ENCODE measurements at regions not wholly inside any gene's neighbourhood (a gene's known extent, or its start where the extent isn't known, plus 50 kb on each side); places are given as distances from the start of the nearest gene placed in this dataset.

DNA sequence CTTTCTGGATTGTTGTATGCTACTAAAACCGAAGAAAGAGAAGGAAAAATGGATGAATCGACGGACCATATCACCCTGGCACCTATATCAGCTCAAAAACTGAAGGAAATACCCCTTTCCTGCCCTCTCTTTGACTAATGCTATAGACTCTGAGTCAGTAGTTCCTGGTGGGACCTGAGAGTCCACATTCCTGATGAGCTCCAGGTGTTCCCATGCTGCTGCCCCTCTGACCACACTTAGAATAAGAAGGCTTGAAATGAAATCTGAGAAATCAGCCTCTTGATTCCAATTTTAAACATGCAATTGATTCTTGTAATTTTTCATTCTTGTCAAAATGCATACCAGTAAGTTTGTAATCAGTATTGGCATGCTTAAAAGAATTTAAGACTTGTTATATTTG is 75.2 kb downstream of the PRL start:
- Mint-ChIP-seq H3K4me1 (ENCODE audit: low read depth) (peaks cover 11% of the 10 kb centered on the region), H3K27ac (no peak overlapping the region), H3K27me3 (no peaks in the 10 kb centered on the region), H3K9me3 (ENCODE audit: low read depth) (no peaks in the 10 kb centered on the region), H3K4me3 (ENCODE audit: low read depth) (no peak overlapping the region), H3K36me3 (ENCODE audit: insufficient read depth) (peaks cover 1% of the 10 kb centered on the region)
- TF ChIP-seq, protein P1, sequence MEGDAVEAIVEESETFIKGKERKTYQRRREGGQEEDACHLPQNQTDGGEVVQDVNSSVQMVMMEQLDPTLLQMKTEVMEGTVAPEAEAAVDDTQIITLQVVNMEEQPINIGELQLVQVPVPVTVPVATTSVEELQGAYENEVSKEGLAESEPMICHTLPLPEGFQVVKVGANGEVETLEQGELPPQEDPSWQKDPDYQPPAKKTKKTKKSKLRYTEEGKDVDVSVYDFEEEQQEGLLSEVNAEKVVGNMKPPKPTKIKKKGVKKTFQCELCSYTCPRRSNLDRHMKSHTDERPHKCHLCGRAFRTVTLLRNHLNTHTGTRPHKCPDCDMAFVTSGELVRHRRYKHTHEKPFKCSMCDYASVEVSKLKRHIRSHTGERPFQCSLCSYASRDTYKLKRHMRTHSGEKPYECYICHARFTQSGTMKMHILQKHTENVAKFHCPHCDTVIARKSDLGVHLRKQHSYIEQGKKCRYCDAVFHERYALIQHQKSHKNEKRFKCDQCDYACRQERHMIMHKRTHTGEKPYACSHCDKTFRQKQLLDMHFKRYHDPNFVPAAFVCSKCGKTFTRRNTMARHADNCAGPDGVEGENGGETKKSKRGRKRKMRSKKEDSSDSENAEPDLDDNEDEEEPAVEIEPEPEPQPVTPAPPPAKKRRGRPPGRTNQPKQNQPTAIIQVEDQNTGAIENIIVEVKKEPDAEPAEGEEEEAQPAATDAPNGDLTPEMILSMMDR (IDR thresholded peaks at IDR 0.05; ENCODE audit: unreplicated experiment): no peak
- no peak for DNase-seq (ENCODE audit: low spot score, unreplicated experiment)

DNA sequence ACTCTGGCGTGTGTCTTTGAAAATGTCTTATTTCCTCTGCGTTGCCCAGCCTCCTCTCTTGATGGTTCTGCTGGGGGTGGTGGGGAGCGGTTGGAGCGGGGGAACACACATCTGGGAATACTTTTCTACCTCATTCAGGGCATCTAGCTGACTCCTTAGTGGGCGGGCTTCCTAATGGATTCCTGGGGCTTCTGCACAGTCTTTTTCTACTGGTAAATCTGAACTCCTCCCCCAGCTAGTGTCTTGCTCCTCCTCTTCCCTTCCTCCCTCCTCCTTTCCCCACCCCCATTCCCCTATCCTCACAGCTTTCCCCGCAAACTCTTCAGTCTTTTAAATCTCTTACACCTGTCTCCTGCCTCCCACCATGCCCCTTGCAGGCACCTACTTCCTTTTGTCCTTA is 74.4 kb downstream of the PRL start:
- Mint-ChIP-seq H3K36me3 (ENCODE audit: insufficient read depth) (peaks cover 1% of the 10 kb centered on the region), H3K4me1 (ENCODE audit: low read depth) (peaks cover 11% of the 10 kb centered on the region), H3K27me3 (no peaks in the 10 kb centered on the region), H3K4me3 (ENCODE audit: low read depth) (no peak overlapping the region), H3K9me3 (ENCODE audit: low read depth) (no peaks in the 10 kb centered on the region), H3K27ac (no peak overlapping the region)
- no peak for DNase-seq (ENCODE audit: low spot score, unreplicated experiment)
- TF ChIP-seq, protein P1 (IDR thresholded peaks at IDR 0.05; ENCODE audit: unreplicated experiment): no peak

DNA sequence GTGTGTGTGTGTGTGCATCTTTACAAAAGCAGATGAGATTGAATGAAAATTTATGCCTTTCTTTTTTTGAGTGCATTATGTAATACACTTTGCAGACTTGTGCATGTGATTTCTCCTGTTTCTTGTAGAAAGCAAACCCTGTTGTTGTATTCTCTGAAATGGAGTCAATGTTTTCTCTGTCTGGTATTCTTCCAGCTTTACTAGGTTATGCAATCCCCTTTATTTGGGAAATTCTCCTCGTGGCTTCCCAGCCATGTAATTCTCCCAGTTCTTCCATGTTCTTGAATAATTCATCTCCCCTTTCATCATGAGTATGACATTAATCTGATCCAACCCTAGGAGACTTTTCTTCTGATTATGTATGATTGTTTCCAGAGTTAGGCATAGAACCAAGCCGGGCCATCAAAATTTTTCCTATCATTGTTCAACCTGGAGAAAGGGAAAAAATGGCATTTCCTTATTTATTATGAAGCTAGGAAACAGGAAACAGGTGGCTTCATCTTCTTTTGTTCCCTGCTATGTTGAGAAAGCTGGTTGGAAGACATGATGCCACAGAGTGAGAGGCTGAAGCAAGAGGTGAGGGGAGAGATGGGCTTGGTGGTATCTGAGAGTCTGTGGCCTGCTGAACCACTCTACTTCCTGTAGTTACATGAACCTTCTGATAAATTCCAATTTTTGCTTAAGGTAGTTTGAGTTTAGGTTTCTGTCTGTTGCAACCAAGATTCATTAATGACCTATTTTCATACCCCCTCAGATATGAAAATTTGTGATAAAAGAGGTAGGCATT is 68.8 kb downstream of the PRL start:
- DNase-seq (ENCODE audit: low spot score, unreplicated experiment): no peak
- no peak overlapping the region for H3K27ac Mint-ChIP-seq
- no peaks in the 10 kb centered on the region for H3K4me1 Mint-ChIP-seq (ENCODE audit: low read depth)
- H3K9me3 Mint-ChIP-seq (ENCODE audit: low read depth): no peaks in the 10 kb centered on the region
- TF ChIP-seq, protein P1 (IDR thresholded peaks at IDR 0.05; ENCODE audit: unreplicated experiment): no peak
- no peak overlapping the region for H3K4me3 Mint-ChIP-seq (ENCODE audit: low read depth)
- H3K36me3 Mint-ChIP-seq (ENCODE audit: insufficient read depth): no peaks in the 10 kb centered on the region
- H3K27me3 Mint-ChIP-seq: no peaks in the 10 kb centered on the region

DNA sequence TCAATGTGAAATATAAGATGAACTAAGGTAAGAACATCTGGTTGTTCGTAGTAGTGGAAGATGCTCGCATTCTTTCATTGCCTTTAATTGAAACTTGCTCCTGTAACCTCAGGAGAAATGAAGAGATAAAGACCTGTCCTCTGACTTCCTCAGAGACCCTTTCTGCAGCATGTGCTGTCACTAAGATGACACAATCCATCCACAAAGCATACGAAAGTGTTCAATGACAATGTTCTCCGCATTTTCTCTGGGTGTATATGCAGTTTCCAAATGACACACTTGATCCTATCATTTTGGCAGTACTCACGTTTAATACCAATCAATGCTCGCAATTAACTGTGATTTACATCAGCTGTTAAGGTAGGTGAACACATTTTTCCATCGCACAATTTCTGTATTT is 65.8 kb downstream of the PRL start:
- DNase-seq (ENCODE audit: low spot score, unreplicated experiment): no peak
- Mint-ChIP-seq H3K9me3 (ENCODE audit: low read depth) (peaks cover 5% of the 10 kb centered on the region), H3K27me3 (no peaks in the 10 kb centered on the region), H3K36me3 (ENCODE audit: insufficient read depth) (no peaks in the 10 kb centered on the region), H3K4me1 (ENCODE audit: low read depth) (no peaks in the 10 kb centered on the region), H3K4me3 (ENCODE audit: low read depth) (no peak overlapping the region), H3K27ac (no peak overlapping the region)
- TF ChIP-seq, protein P1 (IDR thresholded peaks at IDR 0.05; ENCODE audit: unreplicated experiment): no peak

DNA sequence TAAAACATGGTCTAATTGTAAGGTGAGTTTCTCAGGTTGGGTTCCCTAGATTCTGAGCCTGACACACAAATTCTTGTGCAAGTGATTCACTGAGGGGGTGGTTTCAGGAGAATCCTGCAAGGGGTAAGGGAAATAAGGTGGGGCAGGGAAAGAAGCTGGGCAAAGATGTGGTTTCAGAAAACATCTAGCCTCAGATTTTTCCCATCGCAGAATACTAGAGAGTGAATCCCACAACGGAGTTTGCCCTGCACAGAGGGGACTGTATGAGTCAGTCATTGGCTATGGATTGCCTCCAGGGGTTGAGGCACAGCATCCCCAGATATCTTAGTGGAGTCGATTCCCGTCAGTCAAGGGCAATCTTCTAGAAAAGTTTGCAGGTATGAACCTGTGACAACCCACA is 65.2 kb downstream of the PRL start:
- Mint-ChIP-seq H3K27me3 (no peaks in the 10 kb centered on the region), H3K36me3 (ENCODE audit: insufficient read depth) (no peaks in the 10 kb centered on the region)
- TF ChIP-seq, protein P1 (IDR thresholded peaks at IDR 0.05; ENCODE audit: unreplicated experiment): no peak

More for the DNA sequence above, 65.2 kb downstream of the PRL start:
- no peak overlapping the region for H3K4me3 Mint-ChIP-seq (ENCODE audit: low read depth)
- H3K27ac Mint-ChIP-seq: no peak overlapping the region
- peaks cover 5% of the 10 kb centered on the region for H3K9me3 Mint-ChIP-seq (ENCODE audit: low read depth)
- H3K4me1 Mint-ChIP-seq (ENCODE audit: low read depth): no peaks in the 10 kb centered on the region
- DNase-seq (ENCODE audit: low spot score, unreplicated experiment): no peak
